MG63 (cell line): ENCODE measurements at regions not wholly inside any gene's neighbourhood (a gene's known extent, or its start where the extent isn't known, plus 50 kb on each side); places are given as distances from the start of the nearest gene placed in this dataset.

Experiments used
- DNase-seq: peaks from one replicate; pipeline ENCODE4 v3.0.0-alpha.2; 2020
- H3K27me3 ChIP-seq: fragments of 250-450 bp; sonication (Bioruptor Pico); 2 replicates; pipeline ENCODE4 v1.5.1; 2020; ENCODE audit warnings: mild to moderate bottlenecking, moderate library complexity
- H3K36me3 ChIP-seq: fragments of 250-450 bp; sonication (Bioruptor Pico); 2 replicates; pipeline ENCODE4 v1.5.1; 2020; ENCODE audit warnings: mild to moderate bottlenecking, moderate library complexity
- H3K4me3 ChIP-seq: fragments of 250-450 bp; sonication (Bioruptor Pico); 2 replicates; pipeline ENCODE4 v1.5.1; 2020; ENCODE audit warnings: mild to moderate bottlenecking, moderate library complexity
- H3K9me3 ChIP-seq: fragments of 250-450 bp; sonication (Bioruptor Pico); 2 replicates; pipeline ENCODE4 v1.5.1; 2020; ENCODE audit warnings: mild to moderate bottlenecking, moderate library complexity

DNA sequence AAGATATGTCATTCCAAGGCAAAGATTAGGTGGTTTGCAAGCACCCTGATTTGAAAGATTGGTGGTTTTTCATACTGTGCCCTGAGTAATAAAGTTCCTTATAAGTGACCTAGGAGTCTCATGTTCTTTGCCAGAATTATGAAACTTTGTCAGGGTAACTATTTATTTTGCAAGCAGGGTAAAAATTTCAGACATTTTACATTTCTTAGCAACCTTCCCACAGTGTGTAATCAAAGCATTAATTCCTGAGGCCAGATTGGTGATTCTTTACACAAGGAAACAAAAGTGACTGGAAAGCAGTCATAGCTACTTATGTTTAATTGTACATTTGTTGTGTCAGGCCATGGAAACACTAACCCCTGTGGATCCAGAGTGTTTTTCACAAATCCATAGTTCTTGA is 998.0 kb upstream of the B3GALT2 start:
- no peaks in the 10 kb centered on the region for H3K36me3 ChIP-seq
- DNase-seq, result no peak
- no peaks in the 10 kb centered on the region for H3K9me3 ChIP-seq
- H3K4me3 ChIP-seq, result no peak overlapping the region
- H3K27me3 ChIP-seq, result no peaks in the 10 kb centered on the region

DNA sequence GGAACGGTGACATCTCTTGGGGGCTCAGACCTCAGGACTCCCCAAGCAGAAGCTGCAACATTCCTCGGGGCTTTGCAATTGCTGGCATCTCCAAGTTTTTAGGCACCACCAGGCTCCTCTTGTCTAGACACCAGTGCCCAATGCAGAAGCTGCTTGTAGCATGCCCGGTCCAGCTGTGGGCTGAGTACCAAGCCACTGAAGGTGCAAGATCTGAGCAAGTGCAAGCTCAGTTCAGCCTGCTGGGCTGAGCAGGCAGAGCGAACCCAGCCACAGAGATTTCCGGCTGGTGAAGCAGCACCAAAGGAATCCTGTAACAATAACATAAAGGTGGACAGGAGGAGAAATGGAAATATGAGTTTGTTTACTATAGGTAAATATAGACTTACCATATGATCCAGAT is 995.4 kb upstream of the B3GALT2 start:
- DNase-seq, result no peak
- no peaks in the 10 kb centered on the region for H3K27me3 ChIP-seq

DNA sequence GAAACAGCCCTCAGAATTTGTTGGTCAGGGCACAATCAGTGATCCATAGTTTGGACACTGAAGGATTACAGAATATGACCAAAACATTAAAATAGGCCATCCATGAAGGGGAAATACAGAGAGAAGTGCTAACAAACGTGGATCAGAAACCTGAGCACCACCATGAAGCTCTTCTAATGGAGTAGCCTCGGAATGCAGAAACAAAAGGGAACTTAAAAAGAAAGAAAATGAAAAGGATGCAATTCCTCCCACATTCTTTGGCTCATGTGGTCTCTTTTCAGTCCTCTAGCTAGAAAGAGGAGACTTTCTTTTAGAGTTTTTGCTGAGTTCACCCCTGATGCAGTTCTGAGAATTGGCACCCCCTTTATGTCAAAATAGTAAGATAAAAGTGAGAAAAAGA is 989.8 kb upstream of the B3GALT2 start:
- no peaks in the 10 kb centered on the region for H3K27me3 ChIP-seq
- H3K9me3 ChIP-seq, result no peaks in the 10 kb centered on the region
- no peaks in the 10 kb centered on the region for H3K36me3 ChIP-seq
- DNase-seq, result no peak
- H3K4me3 ChIP-seq, result no peak overlapping the region

More for the DNA sequence above, 995.4 kb upstream of the B3GALT2 start:
- Histone ChIP-seq H3K36me3 (no peaks in the 10 kb centered on the region), H3K9me3 (no peaks in the 10 kb centered on the region), H3K4me3 (no peak overlapping the region)

- DNase-seq, result no peak
- Histone ChIP-seq H3K9me3 (no peaks in the 10 kb centered on the region), H3K36me3 (no peaks in the 10 kb centered on the region)
Measured at GRCh38 chr1:194175251-194175650, 988.8 kb upstream of the B3GALT2 start.

DNA sequence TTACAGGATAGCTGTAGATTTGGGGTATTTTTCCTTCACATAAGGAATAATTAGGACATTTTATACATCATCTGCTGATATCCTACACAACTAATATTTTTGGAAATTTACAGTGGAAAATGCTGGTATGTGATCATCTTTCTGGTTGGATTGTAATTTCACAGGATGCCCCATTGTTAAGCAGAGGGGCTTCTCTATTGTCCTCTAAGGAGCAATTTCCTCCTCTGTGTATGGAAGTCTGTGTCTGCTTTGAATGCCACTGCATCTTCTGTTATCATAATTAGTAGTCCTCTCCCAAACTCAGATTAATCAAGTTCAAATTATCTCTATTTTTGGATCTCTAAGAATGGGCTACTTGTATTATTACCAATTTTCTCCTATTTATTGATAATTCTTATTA is 988.1 kb upstream of the B3GALT2 start:
- Histone ChIP-seq H3K9me3 (no peaks in the 10 kb centered on the region), H3K4me3 (no peak overlapping the region), H3K27me3 (no peaks in the 10 kb centered on the region), H3K36me3 (no peaks in the 10 kb centered on the region)
- no peak for DNase-seq

More at GRCh38 chr1:194175251-194175650, 988.8 kb upstream of the B3GALT2 start:
- Histone ChIP-seq H3K27me3 (no peaks in the 10 kb centered on the region), H3K4me3 (no peak overlapping the region)

DNA sequence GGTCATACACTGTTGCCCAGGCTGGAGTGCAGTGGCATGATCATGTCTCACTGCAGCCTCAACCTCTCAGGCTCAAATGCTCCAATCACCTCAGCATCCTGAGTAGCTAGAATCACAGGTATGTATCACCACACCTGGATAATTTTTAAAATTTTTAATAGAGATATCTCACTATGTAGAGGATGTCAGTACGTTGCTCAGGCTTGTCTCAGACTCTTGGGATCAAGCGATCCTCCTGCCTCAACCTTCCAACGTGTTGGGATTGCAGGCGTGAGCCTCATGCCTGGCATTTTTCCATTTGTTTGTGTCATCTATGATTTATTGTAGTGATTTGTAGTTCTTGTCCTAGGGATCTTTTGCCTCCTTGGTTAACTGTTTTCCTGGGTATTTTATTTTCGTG is 985.2 kb upstream of the B3GALT2 start:
- no peak for DNase-seq
- Histone ChIP-seq H3K4me3 (no peak overlapping the region), H3K27me3 (no peaks in the 10 kb centered on the region), H3K9me3 (no peaks in the 10 kb centered on the region), H3K36me3 (no peaks in the 10 kb centered on the region)

- Histone ChIP-seq H3K9me3 (no peaks in the 10 kb centered on the region), H3K27me3 (no peaks in the 10 kb centered on the region), H3K4me3 (no peak overlapping the region), H3K36me3 (no peaks in the 10 kb centered on the region)
- no peak for DNase-seq
Measured at GRCh38 chr1:194167956-194168640, 981.7 kb upstream of the B3GALT2 start.

DNA sequence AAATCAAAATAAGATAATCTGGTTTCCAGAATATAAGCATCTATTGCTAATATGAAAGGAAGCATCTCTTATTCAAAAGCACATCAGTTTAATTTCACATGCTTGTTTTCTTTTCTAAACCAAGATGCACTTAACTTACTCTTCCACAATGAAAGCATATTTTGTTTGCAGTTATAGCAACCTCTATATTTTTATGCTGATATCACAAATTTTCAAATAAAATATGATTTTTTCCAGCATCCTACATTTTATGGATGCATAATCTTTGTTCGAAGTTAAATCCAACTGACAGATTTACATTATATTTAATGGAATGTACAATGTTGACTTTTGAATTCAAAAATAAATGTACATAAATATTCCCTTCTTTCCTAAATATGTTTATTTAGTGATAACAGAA is 978.3 kb upstream of the B3GALT2 start:
- no peaks in the 10 kb centered on the region for H3K9me3 ChIP-seq
- no peaks in the 10 kb centered on the region for H3K36me3 ChIP-seq
- no peak overlapping the region for H3K4me3 ChIP-seq
- no peaks in the 10 kb centered on the region for H3K27me3 ChIP-seq
- no peak for DNase-seq

GRCh38 chr1:194161591-194161990 is 975.2 kb upstream of the B3GALT2 start:
- H3K36me3 ChIP-seq, result no peaks in the 10 kb centered on the region
- H3K27me3 ChIP-seq, result no peaks in the 10 kb centered on the region
- no peaks in the 10 kb centered on the region for H3K9me3 ChIP-seq
- no peak overlapping the region for H3K4me3 ChIP-seq
- DNase-seq, result no peak

- Histone ChIP-seq H3K4me3 (no peak overlapping the region), H3K36me3 (no peaks in the 10 kb centered on the region), H3K9me3 (no peaks in the 10 kb centered on the region), H3K27me3 (no peaks in the 10 kb centered on the region)
- no peak for DNase-seq
Measured at GRCh38 chr1:194159941-194160340, 973.5 kb upstream of the B3GALT2 start.

DNA sequence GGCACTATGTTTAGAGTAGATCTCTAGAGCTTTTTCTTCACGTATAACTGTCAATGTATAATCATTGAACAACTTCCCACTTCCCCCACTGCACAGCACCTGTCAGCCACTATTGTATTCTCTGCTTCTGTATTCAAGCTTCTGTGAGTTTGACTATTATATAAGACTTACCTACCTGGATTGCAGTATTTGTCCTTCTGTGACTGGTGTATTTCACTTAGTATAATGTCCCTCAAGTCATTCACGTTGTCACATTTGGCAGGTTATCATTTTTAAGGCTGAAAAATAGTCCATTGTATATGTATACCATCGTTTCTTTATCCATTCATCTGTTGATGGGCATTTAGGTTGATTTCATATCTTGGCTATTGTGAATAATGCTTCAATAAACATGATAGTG is 969.5 kb upstream of the B3GALT2 start:
- H3K27me3 ChIP-seq, result no peaks in the 10 kb centered on the region
- no peaks in the 10 kb centered on the region for H3K9me3 ChIP-seq
- DNase-seq, result no peak
- no peaks in the 10 kb centered on the region for H3K36me3 ChIP-seq
- H3K4me3 ChIP-seq, result no peak overlapping the region

DNA sequence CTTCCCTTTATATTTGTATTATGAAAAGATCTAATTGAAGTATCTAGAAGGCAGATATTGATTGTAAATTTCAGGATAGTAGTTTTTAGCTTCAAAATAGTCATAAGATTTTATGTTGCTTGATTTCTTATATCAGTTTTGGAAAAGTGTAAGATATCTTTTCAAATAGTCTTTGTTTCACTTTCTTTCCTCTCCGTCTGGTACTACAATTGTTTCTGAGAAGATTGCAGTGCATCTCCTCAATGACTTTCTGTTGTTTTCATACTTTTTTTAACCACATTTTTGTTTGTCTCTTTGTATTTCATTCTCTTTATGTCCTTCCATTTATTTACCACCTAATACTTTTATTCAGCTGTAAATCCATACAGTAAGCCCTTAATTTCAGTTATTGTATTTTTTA is 964.6 kb upstream of the B3GALT2 start:
- no peak for DNase-seq
- Histone ChIP-seq H3K4me3 (no peak overlapping the region), H3K27me3 (no peaks in the 10 kb centered on the region), H3K9me3 (no peaks in the 10 kb centered on the region), H3K36me3 (no peaks in the 10 kb centered on the region)

- Histone ChIP-seq H3K4me3 (no peak overlapping the region), H3K9me3 (no peaks in the 10 kb centered on the region)
Measured at GRCh38 chr1:194150242-194150641, 963.8 kb upstream of the B3GALT2 start.

DNA sequence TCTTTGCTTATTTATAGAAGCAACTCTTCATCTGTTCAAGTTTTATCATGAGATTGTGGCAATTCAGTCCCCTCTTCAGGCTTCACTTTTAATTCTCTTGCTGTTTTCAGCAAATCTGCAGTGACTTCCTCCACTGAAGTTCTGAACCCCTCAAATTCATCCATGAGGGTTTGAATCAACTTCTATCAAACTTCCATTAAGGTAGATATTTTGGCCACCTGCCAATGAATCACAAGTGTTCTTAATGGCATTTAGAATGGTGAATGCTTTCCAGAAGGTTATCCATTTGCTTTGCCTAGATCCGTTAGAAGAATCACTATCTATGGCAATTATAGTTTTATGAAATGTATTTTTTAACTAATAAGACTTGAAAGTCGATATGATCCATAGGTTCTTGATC is 946.7 kb upstream of the B3GALT2 start:
- Histone ChIP-seq H3K36me3 (no peaks in the 10 kb centered on the region), H3K27me3 (no peaks in the 10 kb centered on the region), H3K4me3 (no peak overlapping the region), H3K9me3 (no peaks in the 10 kb centered on the region)
- no peak for DNase-seq

More at GRCh38 chr1:194150242-194150641, 963.8 kb upstream of the B3GALT2 start:
- Histone ChIP-seq H3K27me3 (no peaks in the 10 kb centered on the region), H3K36me3 (no peaks in the 10 kb centered on the region)
- DNase-seq, result no peak

- Histone ChIP-seq H3K36me3 (no peaks in the 10 kb centered on the region), H3K27me3 (no peaks in the 10 kb centered on the region), H3K4me3 (no peak overlapping the region), H3K9me3 (no peaks in the 10 kb centered on the region)
- no peak for DNase-seq
Measured at GRCh38 chr1:194118086-194118485, 931.7 kb upstream of the B3GALT2 start.

- H3K9me3 ChIP-seq, result no peaks in the 10 kb centered on the region
- H3K27me3 ChIP-seq, result no peaks in the 10 kb centered on the region
- no peak overlapping the region for H3K4me3 ChIP-seq
- H3K36me3 ChIP-seq, result no peaks in the 10 kb centered on the region
- DNase-seq, result no peak
Measured at GRCh38 chr1:194117582-194117981, 931.2 kb upstream of the B3GALT2 start.

GRCh38 chr1:194114288-194114687 is 927.9 kb upstream of the B3GALT2 start:
- DNase-seq, result no peak
- no peaks in the 10 kb centered on the region for H3K9me3 ChIP-seq
- no peaks in the 10 kb centered on the region for H3K27me3 ChIP-seq
- no peak overlapping the region for H3K4me3 ChIP-seq
- H3K36me3 ChIP-seq, result no peaks in the 10 kb centered on the region

GRCh38 chr1:194105381-194105780 is 919.0 kb upstream of the B3GALT2 start:
- H3K4me3 ChIP-seq, result no peak overlapping the region
- H3K27me3 ChIP-seq, result no peaks in the 10 kb centered on the region
- no peak for DNase-seq
- H3K36me3 ChIP-seq, result no peaks in the 10 kb centered on the region
- H3K9me3 ChIP-seq, result no peaks in the 10 kb centered on the region
